ENCODE measurements at regions not wholly inside any gene's neighbourhood (a gene's known extent, or its start where the extent isn't known, plus 50 kb on each side); places are given as distances from the start of the nearest gene placed in this dataset.

DNA sequence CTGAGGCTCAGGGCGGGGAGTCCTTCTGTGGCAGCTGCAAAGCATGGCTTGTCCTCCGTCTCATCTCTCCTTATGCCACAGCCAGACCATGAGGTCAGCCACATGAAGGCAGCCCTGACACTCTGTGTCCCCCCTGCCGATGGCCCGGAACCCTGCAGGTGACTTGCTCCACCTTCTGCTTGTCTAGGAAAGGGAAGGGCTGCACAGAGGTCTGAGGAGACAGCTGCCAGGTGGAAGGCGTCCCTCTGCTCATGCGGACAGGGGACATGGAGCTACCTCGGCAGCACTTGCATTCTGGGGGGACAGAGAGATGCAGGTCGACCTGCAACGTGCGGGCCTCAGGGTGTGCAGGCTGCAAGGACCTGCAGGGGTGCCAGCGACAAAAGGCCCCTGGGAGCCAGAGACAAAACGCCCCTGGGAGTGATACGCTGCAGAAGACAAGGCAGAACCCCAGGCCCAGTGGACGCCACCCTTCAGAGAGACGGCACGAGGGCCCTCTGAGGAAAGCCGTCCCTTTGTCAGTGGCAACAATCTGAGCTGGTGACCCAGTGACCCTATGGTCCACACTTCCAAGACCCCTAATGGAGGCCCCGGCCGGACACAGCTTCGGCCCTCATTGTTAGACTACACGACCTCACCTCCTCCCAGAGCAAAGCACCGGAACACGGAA, 205.2 kb upstream of the PPP2R2D start:
- TF ChIP-seq CTCF (IDR thresholded peaks at IDR 0.05) (no peak), POLR2A (IDR thresholded peaks at IDR 0.05) (no peak), POLR2AphosphoS5 (IDR thresholded peaks at IDR 0.05) (no peak)
